IMR-90 (cell line): ENCODE measurements at regions not wholly inside any gene's neighbourhood (a gene's known extent, or its start where the extent isn't known, plus 50 kb on each side); places are given as distances from the start of the nearest gene placed in this dataset.

ENCODE experiments used
- ATAC-seq: fragments of 200-7000 bp; cut with Tn5 transposase; 2 replicates; pipeline ENCODE4 v1.9.1; 2020; ENCODE audit warnings: low read depth, mild to moderate bottlenecking, moderate library complexity
- BruUV-seq: library from RNA; stranded (reverse); fragments of 400-500 nt; replicated peaks from 2 replicates; lab custom pipeline; 2021; lab: Mats Ljungman, UMichigan
- CTCF ChIA-PET: fragments of 300-600 bp; formaldehyde crosslinking; extraction: SDS; loops from one replicate; lab custom pipeline; 2021; ENCODE audit warnings: antibody characterized with exemption; lab: Yijun Ruan, JAX
- POLR2A ChIA-PET: fragments of 300-600 bp; sonication (Branson Sonifier 250); formaldehyde crosslinking; loops from one replicate; lab custom pipeline; 2022; ENCODE audit warnings: antibody characterized with exemption; ENCODE audit not compliant: unreplicated experiment; lab: Charles Lee
- DNase-seq: peaks from one replicate; pipeline ENCODE4 v3.0.0; 2013
- H2AFZ ChIP-seq: replicated peaks from 2 replicates; pipeline ENCODE3; 2013; ENCODE audit warnings: low read length, mild to moderate bottlenecking; ENCODE audit not compliant: poor library complexity
- H2AK5ac ChIP-seq: 2 replicates; pipeline ENCODE4 v1.6.1; 2013; ENCODE audit warnings: low read depth, low read length, inconsistent platforms
- H2AK9ac ChIP-seq: replicated peaks from 2 replicates; pipeline ENCODE3; 2013; ENCODE audit warnings: mild to moderate bottlenecking, low read depth, low read length, moderate library complexity; ENCODE audit not compliant: poor library complexity
- H2BK120ac ChIP-seq: 2 replicates; pipeline ENCODE4 v1.6.1; 2013; ENCODE audit warnings: low read depth, low read length, inconsistent platforms
- H2BK15ac ChIP-seq: 3 replicates; pipeline ENCODE4 v1.6.1; 2013; ENCODE audit warnings: low read depth, low read length, inconsistent platforms
- H2BK20ac ChIP-seq: 2 replicates; pipeline ENCODE4 v1.6.1; 2013; ENCODE audit warnings: low read depth, mild to moderate bottlenecking, inconsistent platforms, low read length, moderate library complexity
- H2BK5ac ChIP-seq: 2 replicates; pipeline ENCODE4 v1.6.1; 2013; ENCODE audit warnings: mild to moderate bottlenecking, low read depth, low read length, inconsistent platforms; ENCODE audit not compliant: poor library complexity, severe bottlenecking
- H3K14ac ChIP-seq: replicated peaks from 2 replicates; pipeline ENCODE4 v1.6.1; 2013; ENCODE audit warnings: low read depth, low read length, inconsistent platforms
- H3K18ac ChIP-seq: 2 replicates; pipeline ENCODE4 v1.6.1; 2013; ENCODE audit warnings: low read depth, low read length, control low read depth
- H3K23ac ChIP-seq: 2 replicates; pipeline ENCODE4 v1.6.1; 2013; ENCODE audit warnings: low read depth, low read length, inconsistent platforms
- H3K27ac ChIP-seq: 2 replicates; pipeline ENCODE4 v1.5.1; 2013; ENCODE audit warnings: mild to moderate bottlenecking, control low read depth, low read length; ENCODE audit not compliant: insufficient read depth
- H3K27me3 ChIP-seq: 2 replicates; pipeline ENCODE4 v1.6.1; 2013; ENCODE audit warnings: low read length; ENCODE audit not compliant: control insufficient read depth, insufficient read depth
- H3K36me3 ChIP-seq: 2 replicates; pipeline ENCODE4 v1.6.1; 2013; ENCODE audit warnings: low read length, mixed read lengths; ENCODE audit not compliant: control insufficient read depth, insufficient read depth
- H3K4ac ChIP-seq: 2 replicates; pipeline ENCODE4 v1.6.1; 2013; ENCODE audit warnings: low read depth, low read length, inconsistent platforms
- H3K4me1 ChIP-seq: 2 replicates; pipeline ENCODE4 v1.6.1; 2013; ENCODE audit warnings: low read length, mixed read lengths; ENCODE audit not compliant: control insufficient read depth, insufficient read depth
- H3K4me2 ChIP-seq: 2 replicates; pipeline ENCODE4 v1.6.1; 2013; ENCODE audit warnings: low read depth, mild to moderate bottlenecking, control low read depth, low read length, moderate library complexity
- H3K4me3 ChIP-seq: 2 replicates; pipeline ENCODE4 v1.5.1; 2013; ENCODE audit warnings: low read depth, mild to moderate bottlenecking, control low read depth, low read length, moderate library complexity; ENCODE audit not compliant: insufficient read depth
- H3K56ac ChIP-seq: 2 replicates; pipeline ENCODE4 v1.6.1; 2013; ENCODE audit warnings: low read length, inconsistent platforms; ENCODE audit not compliant: insufficient read depth; ENCODE audit errors: extremely low read depth
- H3K79me1 ChIP-seq, 2 experiments: 2 replicates each; pipeline ENCODE4 v1.6.1; 2013; ENCODE audit warnings: low read length in 2 of 2, inconsistent platforms in 1 of 2, low read depth in 1 of 2
- H3K9ac ChIP-seq: 2 replicates; pipeline ENCODE4 v1.6.1; 2013; ENCODE audit warnings: low read depth, low read length, control low read depth
- H3K9me1 ChIP-seq: 2 replicates; pipeline ENCODE4 v1.6.1; 2013; ENCODE audit warnings: low read length, inconsistent platforms; ENCODE audit not compliant: insufficient read depth
- H3K9me3 ChIP-seq: 2 replicates; pipeline ENCODE4 v1.6.1; 2013; ENCODE audit warnings: low read length; ENCODE audit not compliant: control insufficient read depth, insufficient read depth
- H4K20me1 ChIP-seq: 2 replicates; pipeline ENCODE4 v1.6.1; 2013; ENCODE audit warnings: low read length, inconsistent platforms; ENCODE audit not compliant: insufficient read depth
- H4K5ac ChIP-seq: 2 replicates; pipeline ENCODE4 v1.6.1; 2013; ENCODE audit warnings: mild to moderate bottlenecking, low read depth, low read length, control low read depth
- H4K8ac ChIP-seq, 2 experiments: 2 replicates each; pipeline ENCODE4 v1.6.1; 2013; ENCODE audit warnings: low read depth in 2 of 2, low read length in 2 of 2, control low read depth in 1 of 2, inconsistent platforms in 1 of 2
- H4K91ac ChIP-seq: 2 replicates; pipeline ENCODE4 v1.6.1; 2013; ENCODE audit warnings: low read depth, low read length, inconsistent platforms; ENCODE audit not compliant: insufficient read depth
- BHLHE40 ChIP-seq: fragments of 150-350 bp; IDR thresholded peaks from 2 replicates; pipeline ENCODE4 v1.6.1; 2016; ENCODE audit warnings: mild to moderate bottlenecking, low read depth, low read length
- CEBPB ChIP-seq: IDR thresholded peaks from 2 replicates; pipeline ENCODE4 v1.6.1; 2012; ENCODE audit warnings: low read depth, low read length, improper control_type of control experiment
- CHD1 ChIP-seq: IDR thresholded peaks from 2 replicates; pipeline ENCODE4 v1.6.1; 2012; ENCODE audit warnings: low read depth, low read length, improper control_type of control experiment
- CTCF ChIP-seq: conservative IDR thresholded peaks from 2 replicates; pipeline ENCODE4 v1.5.1; 2012; ENCODE audit warnings: mild to moderate bottlenecking, low read depth, low read length, improper control_type of control experiment
- ELK1 ChIP-seq: fragments of 150-350 bp; IDR thresholded peaks from 2 replicates; pipeline ENCODE4 v1.6.1; 2016; ENCODE audit warnings: low read depth, mild to moderate bottlenecking, low read length, moderate library complexity, borderline replicate concordance
- FOS ChIP-seq: fragments of 150-350 bp; IDR thresholded peaks from 2 replicates; pipeline ENCODE4 v1.6.1; 2016; ENCODE audit warnings: low read depth, low read length
- MAFK ChIP-seq: IDR thresholded peaks from 2 replicates; pipeline ENCODE4 v1.6.1; 2012; ENCODE audit warnings: low read depth, low read length, improper control_type of control experiment
- MAZ ChIP-seq: IDR thresholded peaks from 2 replicates; pipeline ENCODE4 v1.6.1; 2012; ENCODE audit warnings: low read depth, mild to moderate bottlenecking, low read length, improper control_type of control experiment, moderate library complexity, borderline replicate concordance
- MXI1 ChIP-seq: IDR thresholded peaks from 2 replicates; pipeline ENCODE4 v1.6.1; 2012; ENCODE audit warnings: low read depth, mild to moderate bottlenecking, low read length, moderate library complexity, borderline replicate concordance
- NFE2L2 ChIP-seq: fragments of 150-350 bp; IDR thresholded peaks from 2 replicates; pipeline ENCODE4 v1.6.1; 2016; ENCODE audit warnings: low read depth, mild to moderate bottlenecking, low read length
- POLR2A ChIP-seq: IDR thresholded peaks from 2 replicates; pipeline ENCODE4 v1.6.1; 2012; ENCODE audit warnings: mild to moderate bottlenecking, low read depth, low read length
- RAD21 ChIP-seq: IDR thresholded peaks from 2 replicates; pipeline ENCODE4 v1.6.1; 2012; ENCODE audit warnings: low read length, improper control_type of control experiment
- RCOR1 ChIP-seq: IDR thresholded peaks from 2 replicates; pipeline ENCODE4 v1.6.1; 2012; ENCODE audit warnings: mild to moderate bottlenecking, low read length, improper control_type of control experiment; ENCODE audit not compliant: insufficient replicate concordance
- RFX5 ChIP-seq: IDR thresholded peaks from 2 replicates; pipeline ENCODE4 v1.8.0; 2012; ENCODE audit warnings: low read depth, mild to moderate bottlenecking, low read length, moderate library complexity
- SMC3 ChIP-seq: fragments of 150-350 bp; IDR thresholded peaks from 2 replicates; pipeline ENCODE4 v1.6.1; 2016; ENCODE audit warnings: low read depth, mild to moderate bottlenecking, antibody characterized with exemption, low read length, moderate library complexity
- WGBS, 2 experiments: methylation state at CpG; one replicate each; pipeline versions ENCODE4 v1.1.5 to v1.1.7; 2013; ENCODE audit warnings: missing lambda C conversion rate in 2 of 2; ENCODE audit not compliant: insufficient read length in 1 of 2; ENCODE audit errors: extremely low coverage in 2 of 2; 5-methylcytosine and 5-hydroxymethylcytosine counted together
- dilution Hi-C: fragments of 300-500 bp; cut with HindIII; formaldehyde crosslinking; loops from one replicate; pipeline ENCODE4 v1.14.3; 2018; ENCODE audit warnings: low sequenced_read_pairs; ENCODE audit not compliant: unreplicated experiment
- in situ Hi-C: fragments of 300-500 bp; cut with MboI; formaldehyde crosslinking; loops from 3 replicates; pipeline ENCODE4 v1.14.3; 2019; ENCODE audit warnings: low sequenced_read_pairs, inconsistent platforms, mixed read lengths
- intact Hi-C: fragments of 100-400 bp; cut with micrococcal nuclease; formaldehyde crosslinking; loops from 2 replicates; pipeline ENCODE4 v1.10.0; 2022
- TF ChIP-seq, protein P1 (sequence below): fragments of 150-350 bp; IDR thresholded peaks from 2 replicates; pipeline ENCODE4 v1.6.1; 2017; ENCODE audit warnings: mild to moderate bottlenecking, antibody characterized with exemption, low read length, low read depth

GRCh38 chr9:120001536-120001935 is 578.4 kb downstream of the CDK5RAP2 start:
- Histone ChIP-seq H3K56ac (no peak overlapping the region), H4K91ac (no peak overlapping the region), H2BK15ac (no peak overlapping the region), H2AK5ac (no peak overlapping the region), H3K9me1 (no peaks in the 10 kb centered on the region), H4K5ac (no peak overlapping the region), H3K79me1 (no peaks in the 10 kb centered on the region), H3K14ac (no peak overlapping the region), H3K9ac (no peak overlapping the region), H4K8ac (no peak overlapping the region), H3K27me3 (no peaks in the 10 kb centered on the region), H2AK9ac (no peak overlapping the region), H3K9me3 (no peaks in the 10 kb centered on the region), H3K4me1 (no peaks in the 10 kb centered on the region), H3K23ac (no peak overlapping the region), H3K4me2 (no peak overlapping the region), H3K4ac (no peak overlapping the region), H2BK120ac (no peak overlapping the region), H3K27ac (no peak overlapping the region), H2BK5ac (no peak overlapping the region), H2AFZ (no peak overlapping the region), H4K20me1 (no peaks in the 10 kb centered on the region), H3K4me3 (no peak overlapping the region), H2BK20ac (no peak overlapping the region), H3K36me3 (no peaks in the 10 kb centered on the region), H3K18ac (no peak overlapping the region)
- ChIA-PET CTCF (no interaction called here), POLR2A (no interaction called here)
- WGBS, 2 experiments: 40% methylated on average over 1 of the region's 7 CpGs; no CpG with 5 or more reads in 1 of the 2 experiments
- BruUV-seq: no TSS peak
- ATAC-seq (no peak), DNase-seq (no peak)
- in situ Hi-C loops: no loop called here
- intact Hi-C loops: no loop called here
- TF ChIP-seq RCOR1 (no peak), MAFK (no peak), SMC3 (no peak), ELK1 (no peak), FOS (no peak), RFX5 (no peak), CEBPB (no peak), NFE2L2 (no peak), RAD21 (no peak), CHD1 (no peak), BHLHE40 (no peak), CTCF (no peak), MAZ (no peak), MXI1 (no peak), POLR2A (no peak)
- TF ChIP-seq, protein P1, sequence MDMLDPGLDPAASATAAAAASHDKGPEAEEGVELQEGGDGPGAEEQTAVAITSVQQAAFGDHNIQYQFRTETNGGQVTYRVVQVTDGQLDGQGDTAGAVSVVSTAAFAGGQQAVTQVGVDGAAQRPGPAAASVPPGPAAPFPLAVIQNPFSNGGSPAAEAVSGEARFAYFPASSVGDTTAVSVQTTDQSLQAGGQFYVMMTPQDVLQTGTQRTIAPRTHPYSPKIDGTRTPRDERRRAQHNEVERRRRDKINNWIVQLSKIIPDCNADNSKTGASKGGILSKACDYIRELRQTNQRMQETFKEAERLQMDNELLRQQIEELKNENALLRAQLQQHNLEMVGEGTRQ: no peak
- dilution Hi-C loops: no loop called here
